SW480 (cell line): ENCODE measurements at regions not wholly inside any gene's neighbourhood (a gene's known extent, or its start where the extent isn't known, plus 50 kb on each side); places are given as distances from the start of the nearest gene placed in this dataset.
A peak's percentile ranks its signal among the peaks of the same experiment; 100 is the strongest.

Source experiments
- DNase-seq: peaks from one replicate; pipeline ENCODE4 v3.0.0-alpha.2; 2016; ENCODE audit warnings: low spot score

GRCh38 chr6:145491126-145491525 is 244.2 kb downstream of the EPM2A start:
- DNase-seq = no peak

- no peak for DNase-seq
Measured at GRCh38 chr6:145497006-145497405, 238.3 kb downstream of the EPM2A start.

DNA sequence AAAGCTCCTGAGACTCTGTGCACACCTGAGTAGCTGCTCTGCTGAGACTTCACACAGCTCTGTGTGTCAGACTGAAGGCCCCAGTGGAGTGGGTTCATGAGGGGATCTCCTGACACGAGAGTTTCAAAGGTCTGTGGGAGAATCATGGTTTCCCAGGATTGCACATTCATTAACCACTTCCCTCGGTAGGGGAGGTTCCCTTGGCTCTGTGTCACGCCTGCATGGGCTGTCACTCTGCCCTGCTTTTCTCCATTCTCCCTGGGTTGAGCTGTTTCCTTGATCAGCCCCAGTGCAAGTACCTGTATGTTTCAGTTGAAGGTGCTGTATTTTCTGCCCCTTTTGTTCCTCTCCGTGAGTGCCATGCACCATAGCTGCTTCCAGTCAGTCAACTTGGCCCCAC is 236.9 kb downstream of the EPM2A start:
- no peak for DNase-seq

GRCh38 chr6:145502416-145502815 is 232.9 kb downstream of the EPM2A start:
- no peak for DNase-seq

- DNase-seq = no peak
Measured at GRCh38 chr6:145506136-145506535, 229.2 kb downstream of the EPM2A start.

DNA sequence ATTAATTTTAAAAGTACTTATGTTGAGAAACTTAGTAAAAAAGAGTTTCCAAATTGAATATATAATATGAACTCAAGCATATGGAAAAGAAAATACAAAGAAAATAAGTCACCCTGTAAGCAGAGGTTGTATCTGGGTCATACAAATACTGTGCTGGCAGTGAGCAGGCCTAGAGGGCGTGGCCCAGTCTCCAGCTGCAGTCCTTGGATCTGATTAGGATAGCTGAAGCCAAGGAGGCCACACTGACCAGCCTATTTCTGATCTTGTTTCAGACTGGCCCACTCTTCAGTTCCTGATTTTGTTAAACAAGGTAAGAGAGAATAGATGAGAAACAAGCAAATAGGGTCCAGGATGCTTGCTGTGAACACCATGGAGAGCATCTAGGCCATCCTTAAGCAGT is 228.8 kb downstream of the EPM2A start:
- DNase-seq = no peak

DNA sequence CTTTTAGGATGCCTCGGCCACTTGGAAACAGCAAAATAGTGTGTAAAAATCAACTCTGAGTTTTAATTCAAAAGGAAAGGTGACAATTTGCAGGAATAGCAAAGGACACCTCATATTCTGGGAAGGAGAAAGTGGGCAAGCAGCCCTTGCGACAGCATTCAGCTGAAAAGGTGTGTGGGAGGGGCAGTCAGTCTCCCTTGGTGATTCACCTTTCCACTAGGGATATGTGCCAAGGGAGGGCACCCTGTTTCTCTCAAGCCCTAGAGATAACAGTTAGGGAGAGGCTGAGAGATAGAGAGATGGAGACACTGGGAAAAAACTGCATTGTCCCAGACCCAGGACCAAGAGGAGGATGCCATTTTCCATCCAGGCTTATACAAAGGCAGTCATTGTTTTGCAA is 228.1 kb downstream of the EPM2A start:
- no peak for DNase-seq

- no peak for DNase-seq
Measured at GRCh38 chr6:145508107-145508506, 227.2 kb downstream of the EPM2A start.

GRCh38 chr6:145517492-145517891 is 217.8 kb downstream of the EPM2A start:
- no peak for DNase-seq

DNA sequence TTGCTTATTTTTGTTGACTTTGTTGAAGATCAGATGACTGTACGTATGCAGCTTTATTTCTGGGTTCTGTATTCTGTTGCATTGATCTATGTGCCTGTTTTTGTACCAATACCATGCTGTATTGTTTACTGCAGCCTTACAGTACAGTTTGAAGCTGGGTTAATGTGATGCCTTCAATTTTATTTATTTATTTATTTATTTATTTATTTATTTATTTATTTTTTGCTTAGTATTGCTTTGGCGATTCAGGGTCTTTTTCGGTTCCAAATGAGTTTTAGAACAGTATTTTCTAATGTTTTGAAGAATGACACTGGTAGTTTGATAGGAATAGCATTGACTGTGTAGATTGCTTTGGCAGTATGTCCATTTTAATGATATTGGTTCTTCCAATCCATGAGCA is 210.3 kb downstream of the EPM2A start:
- DNase-seq = no peak

DNA sequence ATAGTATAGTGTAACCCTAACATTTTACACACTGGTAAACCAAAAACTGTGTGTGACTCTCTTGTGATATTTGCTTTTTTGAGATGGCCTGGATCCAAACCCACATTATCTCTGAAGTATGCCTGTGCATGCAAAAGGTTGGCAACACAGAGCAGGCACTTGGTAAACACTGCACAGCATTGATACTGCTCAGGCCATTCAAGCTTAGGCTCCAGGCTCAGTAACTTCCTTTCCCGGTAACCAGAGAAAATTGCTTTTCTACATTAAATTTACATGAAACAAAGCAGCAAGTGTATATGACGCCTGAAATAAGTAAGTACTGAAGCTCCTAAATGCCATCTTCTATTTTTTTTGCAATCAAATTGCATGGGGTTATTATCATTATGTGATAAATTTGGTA is 205.7 kb downstream of the EPM2A start:
- DNase-seq = no peak

- DNase-seq = no peak
Measured at GRCh38 chr6:145530454-145530853, 204.9 kb downstream of the EPM2A start.

DNA sequence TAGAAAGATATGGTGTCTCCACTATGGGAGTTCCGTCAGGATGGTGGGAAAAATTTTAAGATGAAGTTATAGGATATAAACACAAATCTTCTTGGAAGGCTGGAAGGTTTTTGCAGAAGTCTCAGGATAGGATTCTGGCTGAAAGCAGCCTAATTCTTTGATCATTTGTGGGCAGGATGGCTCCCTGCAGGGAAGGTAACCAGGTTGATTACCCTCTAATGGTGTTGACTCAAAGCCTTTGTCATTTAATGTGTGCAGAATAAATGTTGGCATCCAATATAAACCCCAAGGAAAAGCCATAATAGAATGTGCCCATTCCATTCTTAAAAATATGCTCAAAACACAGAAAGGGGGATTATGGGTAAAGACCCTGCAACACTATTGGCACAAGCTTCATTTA is 204.3 kb downstream of the EPM2A start:
- DNase-seq = no peak

DNA sequence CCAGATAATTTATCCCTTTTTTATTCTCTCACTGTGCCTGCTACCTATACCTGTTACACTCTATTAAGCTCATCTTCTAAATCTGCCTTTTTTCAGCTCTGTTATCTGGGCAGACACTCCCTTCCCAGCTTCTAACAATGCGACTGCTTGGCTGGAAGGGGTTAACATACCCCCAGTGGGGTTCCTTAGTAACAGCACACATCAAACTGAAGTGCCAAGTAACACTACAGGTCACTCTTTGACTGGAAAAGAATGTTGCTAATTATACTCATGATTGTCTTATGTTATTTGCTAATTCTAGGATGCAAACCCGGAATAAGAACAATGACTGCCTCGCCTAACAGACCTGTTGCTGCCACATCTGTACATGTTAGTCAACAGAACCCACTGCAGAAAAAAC is 203.5 kb downstream of the EPM2A start:
- DNase-seq = no peak

GRCh38 chr6:145532361-145532760 is 203.0 kb downstream of the EPM2A start:
- no peak for DNase-seq

DNA sequence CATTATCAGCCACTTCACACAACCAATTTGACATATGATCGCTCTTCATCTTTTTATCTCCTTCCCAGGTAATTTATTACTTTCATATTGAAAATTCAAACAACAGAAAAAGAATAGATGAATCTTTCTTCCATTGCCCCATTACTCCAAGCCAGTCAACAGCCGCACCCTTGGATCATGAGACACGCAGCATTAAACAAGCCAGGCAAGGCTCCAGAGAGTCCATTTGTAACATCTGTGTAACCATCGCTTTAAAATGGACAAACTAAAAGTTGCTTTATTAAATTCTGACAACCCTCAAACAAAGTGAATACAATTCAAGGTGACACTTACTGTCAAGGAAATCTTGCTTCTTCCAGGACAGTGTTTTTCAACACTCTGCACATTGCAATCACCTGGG is 200.3 kb downstream of the EPM2A start:
- no peak for DNase-seq

GRCh38 chr6:145538989-145539388 is 196.3 kb downstream of the EPM2A start:
- no peak for DNase-seq

- no peak for DNase-seq
Measured at GRCh38 chr6:145539831-145540230, 195.5 kb downstream of the EPM2A start.

- DNase-seq = no peak
Measured at GRCh38 chr6:145540741-145541140, 194.6 kb downstream of the EPM2A start.

DNA sequence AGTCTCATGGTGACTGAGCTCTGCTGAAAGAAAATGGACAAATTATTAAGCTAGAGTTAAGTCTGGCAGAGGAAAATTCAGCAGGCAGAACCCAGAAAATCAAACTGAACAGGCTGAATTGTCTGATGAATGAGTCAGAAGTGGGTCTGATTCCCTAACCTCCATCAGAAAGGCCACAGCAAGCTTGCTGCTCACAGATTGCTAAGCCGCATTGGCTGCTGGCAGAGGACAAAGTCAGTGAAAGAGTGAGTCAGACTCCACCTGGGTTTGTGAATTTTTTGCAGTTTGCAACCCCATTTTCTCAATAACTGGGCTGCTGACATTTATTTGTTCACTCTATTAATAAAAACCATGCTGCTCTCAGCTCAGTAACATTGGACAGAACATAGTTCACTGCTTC is 191.3 kb downstream of the EPM2A start:
- peak; percentile 30 for DNase-seq

- no peak for DNase-seq
Measured at GRCh38 chr6:145544514-145544913, 190.8 kb downstream of the EPM2A start.

- DNase-seq = no peak
Measured at GRCh38 chr6:145546265-145546664, 189.1 kb downstream of the EPM2A start.

GRCh38 chr6:145547594-145548335 is 187.6 kb downstream of the EPM2A start:
- DNase-seq = no peak

- no peak for DNase-seq
Measured at GRCh38 chr6:145548933-145549648, 186.2 kb downstream of the EPM2A start.
